Prostate gland (tissue), 2 donors: ENCODE measurements at regions not wholly inside any gene's neighbourhood (a gene's known extent, or its start where the extent isn't known, plus 50 kb on each side); places are given as distances from the start of the nearest gene placed in this dataset.

Experiments
- POLR2A ChIP-seq: fragments of 450-650 bp; IDR thresholded peaks from one replicate; pipeline ENCODE4 v1.6.1; 2016; ENCODE audit warnings: antibody characterized with exemption, mild to moderate bottlenecking
- POLR2AphosphoS5 ChIP-seq: sonication (generic); formaldehyde crosslinking; IDR thresholded peaks from one replicate; pipeline ENCODE4 v1.6.1; 2017; ENCODE audit warnings: antibody characterized with exemption
- TF ChIP-seq, protein P1 (sequence below), 4 experiments: fragments of 200-600 bp in 2 of 4; fragments of 450-650 bp in 2 of 4; sonication (generic) in 2 of 4; IDR thresholded peaks; 1 replicate in 3 of 4; 2 replicates in 1 of 4; pipeline ENCODE4 v1.5.1; 2016 to 2019; ENCODE audit warnings: antibody characterized with exemption in 4 of 4, mild to moderate bottlenecking in 2 of 4, moderate library complexity in 2 of 4

GRCh38 chr9:135212961-135213360 is 125.5 kb downstream of the OLFM1 start:
- no peak for TF ChIP-seq POLR2AphosphoS5
- TF ChIP-seq, protein P1, sequence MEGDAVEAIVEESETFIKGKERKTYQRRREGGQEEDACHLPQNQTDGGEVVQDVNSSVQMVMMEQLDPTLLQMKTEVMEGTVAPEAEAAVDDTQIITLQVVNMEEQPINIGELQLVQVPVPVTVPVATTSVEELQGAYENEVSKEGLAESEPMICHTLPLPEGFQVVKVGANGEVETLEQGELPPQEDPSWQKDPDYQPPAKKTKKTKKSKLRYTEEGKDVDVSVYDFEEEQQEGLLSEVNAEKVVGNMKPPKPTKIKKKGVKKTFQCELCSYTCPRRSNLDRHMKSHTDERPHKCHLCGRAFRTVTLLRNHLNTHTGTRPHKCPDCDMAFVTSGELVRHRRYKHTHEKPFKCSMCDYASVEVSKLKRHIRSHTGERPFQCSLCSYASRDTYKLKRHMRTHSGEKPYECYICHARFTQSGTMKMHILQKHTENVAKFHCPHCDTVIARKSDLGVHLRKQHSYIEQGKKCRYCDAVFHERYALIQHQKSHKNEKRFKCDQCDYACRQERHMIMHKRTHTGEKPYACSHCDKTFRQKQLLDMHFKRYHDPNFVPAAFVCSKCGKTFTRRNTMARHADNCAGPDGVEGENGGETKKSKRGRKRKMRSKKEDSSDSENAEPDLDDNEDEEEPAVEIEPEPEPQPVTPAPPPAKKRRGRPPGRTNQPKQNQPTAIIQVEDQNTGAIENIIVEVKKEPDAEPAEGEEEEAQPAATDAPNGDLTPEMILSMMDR (IDR thresholded peaks at IDR 0.05), result no peak
- no peak for TF ChIP-seq POLR2A
